ENCODE measurements at regions not wholly inside any gene's neighbourhood (a gene's known extent, or its start where the extent isn't known, plus 50 kb on each side); places are given as distances from the start of the nearest gene placed in this dataset.
A peak's percentile ranks its signal among the peaks of the same experiment; 100 is the strongest.
"Not testable (repeated sequence)": the region's sequence is repeated elsewhere in the genome, so short reads cannot be mapped to it uniquely, and the experiment has no call there.

DNA sequence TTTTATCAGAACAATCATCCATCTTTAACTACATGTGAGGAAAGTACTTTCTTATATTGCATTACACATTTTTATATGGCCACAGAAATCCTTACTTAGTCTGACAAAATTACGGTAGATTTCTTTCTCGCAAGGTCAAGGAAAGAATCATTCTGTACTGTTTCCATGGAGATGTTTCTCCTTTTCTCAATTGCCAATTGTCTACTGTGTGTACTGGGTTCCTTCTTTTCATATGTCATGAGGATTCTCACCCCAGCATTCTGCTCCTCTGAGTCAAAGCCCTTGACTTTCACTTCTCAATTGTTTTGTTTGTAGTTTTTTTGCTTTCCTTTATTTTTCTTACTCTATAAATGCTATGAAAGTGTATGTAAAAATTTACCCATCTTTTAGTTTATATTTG is 99.3 kb upstream of the AGAP9 start:
- not testable (repeated sequence) for DNase-seq

DNA sequence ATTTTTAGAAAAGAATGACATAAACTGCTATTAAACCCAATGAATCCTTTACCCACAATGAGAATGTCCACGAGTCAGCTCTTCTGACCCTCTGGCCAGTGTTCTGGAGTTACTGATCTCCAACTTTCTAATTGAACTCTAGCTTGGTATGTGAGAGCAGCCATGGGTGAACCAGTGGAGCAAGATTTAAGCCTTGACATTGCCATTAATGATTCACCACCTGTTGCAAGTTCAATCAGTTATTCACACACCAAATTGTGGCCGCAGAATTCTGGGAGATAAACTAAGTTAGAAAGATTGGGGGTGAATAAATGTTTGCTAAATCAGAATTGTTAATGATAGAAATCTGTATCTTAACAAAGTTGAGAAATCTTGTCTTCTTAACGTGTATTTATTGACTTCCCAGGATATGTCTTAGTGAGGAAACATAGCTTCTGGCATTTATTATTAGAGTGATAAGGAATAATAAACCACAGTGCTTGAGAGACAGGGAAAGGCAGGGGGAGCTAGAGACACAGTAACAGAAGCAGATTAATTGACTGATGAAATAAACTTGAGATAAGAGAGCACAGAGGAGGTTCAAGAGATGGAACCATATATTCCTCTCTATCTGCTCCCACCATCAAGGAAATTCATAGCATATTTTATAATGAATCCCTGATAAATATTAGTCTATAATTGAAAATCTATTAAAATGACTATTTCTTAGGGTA is 96.0 kb upstream of the AGAP9 start:
- not testable (repeated sequence) for DNase-seq

GRCh38 chr10:47609311-47609710 is 85.9 kb upstream of the AGAP9 start:
- not testable (repeated sequence) for DNase-seq

GRCh38 chr10:47605791-47606773 is 82.6 kb upstream of the AGAP9 start:
- not testable (repeated sequence) for DNase-seq

DNA sequence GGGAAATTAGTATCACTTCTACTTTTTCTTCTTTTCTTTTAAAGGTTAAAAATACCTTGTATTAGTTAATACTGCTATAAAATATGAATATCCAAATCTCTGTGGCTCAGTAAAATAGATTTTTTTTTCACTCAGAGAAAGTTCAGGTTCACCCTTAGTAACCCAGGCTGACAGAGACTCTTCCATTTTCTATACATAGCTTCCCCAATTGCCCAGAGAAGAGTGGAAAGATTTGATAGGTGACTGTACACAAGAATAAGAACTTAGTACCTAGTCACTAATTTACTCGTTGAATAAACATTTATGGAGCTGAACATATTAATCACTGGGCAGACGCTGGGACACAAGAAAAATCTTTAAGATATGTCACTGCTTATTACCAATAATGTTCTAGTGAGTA is 77.2 kb upstream of the AGAP9 start:
- DNase-seq, result not testable (repeated sequence)

GRCh38 chr10:47600127-47600526 is 76.7 kb upstream of the AGAP9 start:
- not testable (repeated sequence) for DNase-seq

DNA sequence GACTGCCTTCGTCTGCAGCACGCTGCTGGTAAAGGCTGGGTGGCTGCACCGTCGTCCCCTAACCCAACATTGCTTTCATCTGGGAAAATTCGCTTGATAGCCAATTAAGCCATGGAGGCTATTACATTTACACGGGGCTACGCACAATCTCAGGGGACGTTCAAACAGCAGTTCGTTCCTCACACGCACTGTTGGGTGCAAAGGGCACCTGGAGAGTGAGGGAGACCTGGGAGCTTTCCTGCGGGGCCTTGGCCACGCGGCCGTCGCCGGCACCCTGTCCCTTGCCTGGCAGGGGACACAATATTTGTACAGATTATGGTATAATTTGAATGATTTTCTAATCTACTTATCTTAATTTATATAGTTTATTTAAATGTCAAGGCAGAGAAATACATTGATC is 76.2 kb upstream of the AGAP9 start:
- not testable (repeated sequence) for DNase-seq

- DNase-seq, result not testable (repeated sequence)
Observed at GRCh38 chr10:47593805-47594204, 70.4 kb upstream of the AGAP9 start.

DNA sequence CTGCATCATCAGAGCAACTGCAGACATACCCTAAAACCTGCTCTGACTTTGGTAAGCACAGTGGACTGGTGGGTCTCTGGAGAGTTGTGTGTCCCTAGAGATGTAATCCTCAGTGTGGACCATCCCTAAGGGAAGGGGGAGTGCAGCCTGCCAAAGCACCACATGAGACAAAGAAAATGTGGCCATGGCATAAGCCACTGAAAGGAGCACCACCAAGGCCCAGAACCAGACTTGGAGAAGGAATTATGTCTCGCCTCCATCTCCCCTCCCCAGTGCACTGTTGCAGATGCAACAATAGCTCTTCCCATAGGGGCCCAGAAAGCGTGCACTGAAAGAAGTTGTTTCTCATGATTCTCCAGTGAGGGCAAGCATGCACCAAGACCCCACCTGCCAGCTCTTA is 69.7 kb upstream of the AGAP9 start:
- not testable (repeated sequence) for DNase-seq

GRCh38 chr10:47590956-47591355 is 67.5 kb upstream of the AGAP9 start:
- DNase-seq, result not testable (repeated sequence)

DNA sequence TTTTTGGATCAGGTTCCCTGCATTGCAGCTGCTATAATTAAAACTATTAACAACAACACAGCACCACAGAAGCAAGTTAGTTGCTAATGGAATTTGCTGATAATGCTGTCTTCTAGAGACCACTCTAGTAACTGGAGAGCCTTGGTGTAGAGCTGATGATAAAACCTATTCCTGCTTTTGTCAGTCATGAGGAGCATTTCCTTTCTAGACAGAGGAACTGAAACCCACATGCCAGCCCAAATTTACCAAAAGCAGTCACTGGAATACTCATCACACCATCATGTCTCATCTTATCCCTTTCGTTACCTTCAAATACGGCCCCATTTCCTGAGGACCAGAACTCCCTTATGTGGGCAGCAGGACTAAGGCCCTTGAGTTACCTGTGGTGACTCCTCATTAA is 67.1 kb upstream of the AGAP9 start:
- peak; percentile 46 to 58 for DNase-seq

DNA sequence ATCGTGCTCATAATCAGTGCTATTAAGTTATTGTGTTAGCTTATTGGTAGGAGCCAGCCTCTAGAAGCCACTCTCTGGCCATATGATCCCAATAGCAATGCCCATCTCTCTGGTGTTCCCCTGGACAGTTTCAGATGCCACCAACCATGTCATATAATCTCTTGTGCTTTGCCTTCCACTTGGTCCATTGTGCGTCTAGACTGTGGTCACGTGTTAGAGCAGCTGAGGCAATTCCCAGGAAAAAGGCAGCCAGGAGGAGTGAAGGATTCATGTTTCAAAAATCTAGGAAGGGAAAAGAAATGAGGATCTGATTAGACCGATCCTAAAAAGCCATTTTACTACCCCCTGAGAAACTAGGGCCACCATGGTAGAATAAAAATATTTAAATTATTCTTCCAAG is 58.6 kb upstream of the AGAP9 start:
- not testable (repeated sequence) for DNase-seq

DNA sequence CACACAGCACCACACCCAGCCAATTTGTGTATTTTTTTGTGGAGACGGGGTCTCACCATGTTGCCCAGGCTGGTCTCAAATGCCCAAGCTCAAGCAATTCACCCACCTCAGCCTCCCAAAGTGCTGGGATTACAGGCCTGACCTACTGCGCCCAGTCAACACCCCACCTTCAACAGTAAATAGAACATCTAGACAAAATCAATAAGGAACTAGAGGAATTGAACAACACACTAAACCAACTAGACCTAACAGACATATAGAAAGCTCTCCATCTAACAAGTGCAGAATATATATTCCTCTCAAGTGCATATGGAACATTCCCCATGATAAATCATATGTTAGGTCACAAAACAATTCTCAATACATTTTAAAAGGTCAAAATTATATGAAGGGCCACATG is 56.6 kb upstream of the AGAP9 start:
- DNase-seq, result not testable (repeated sequence)

DNA sequence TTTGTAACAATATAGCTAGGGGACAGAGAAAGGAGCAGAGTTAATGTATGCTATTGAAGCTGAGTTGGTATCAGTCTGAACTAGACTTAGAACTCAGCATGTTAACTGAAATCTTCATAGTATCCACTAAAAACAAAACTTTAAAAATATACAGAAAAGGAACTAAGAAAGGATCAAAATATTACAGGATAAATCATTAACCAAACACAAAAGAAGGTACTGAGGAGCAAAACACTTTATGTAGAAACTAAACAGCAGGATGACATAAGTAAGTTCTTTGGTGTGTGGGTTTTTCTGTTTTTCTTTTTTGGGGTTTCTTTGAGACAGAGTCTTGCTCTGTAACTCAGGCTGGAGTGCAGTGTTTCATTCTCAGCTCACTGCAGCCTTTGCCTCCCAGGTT is 55.1 kb upstream of the AGAP9 start:
- DNase-seq, result not testable (repeated sequence)

All from inflammatory macrophage (primary cell).